ENCODE measurements at regions not wholly inside any gene's neighbourhood (a gene's known extent, or its start where the extent isn't known, plus 50 kb on each side); places are given as distances from the start of the nearest gene placed in this dataset.

DNA sequence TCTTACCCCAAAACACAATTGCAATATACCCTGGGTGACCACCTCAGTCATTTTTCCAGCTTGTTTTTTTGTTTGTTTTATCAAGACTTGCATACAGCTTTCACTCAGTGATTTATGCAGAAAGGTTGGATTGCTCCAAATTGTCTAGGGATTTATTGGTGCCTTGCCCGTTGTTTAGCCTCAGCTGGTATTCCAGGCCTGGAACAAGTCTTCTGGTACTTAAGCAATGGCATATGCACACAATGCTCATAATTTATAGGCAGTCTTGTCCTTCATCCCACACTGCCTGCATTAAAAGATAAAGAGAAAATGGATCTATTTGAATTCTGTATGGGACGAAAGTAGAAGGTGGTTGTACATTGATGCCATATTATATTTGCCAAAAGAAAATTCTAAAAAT is 392.5 kb downstream of the ADAMTS20 start:
- intact Hi-C loops (cut with micrococcal nuclease) = no loop called here
- Histone ChIP-seq H3K27ac (ENCODE audit: insufficient read depth, low read depth, low read length) (no peak overlapping the region), H3K36me3 (ENCODE audit: control insufficient read depth in 2 of 2, extremely low read depth in 1 of 2, insufficient read depth in 2 of 2, low read length in 2 of 2) (no peaks in the 10 kb centered on the region), H3K4me1 (ENCODE audit: control insufficient read depth, extremely low read depth, insufficient read depth, low read length) (no peaks in the 10 kb centered on the region), H3K4me2 (ENCODE audit: insufficient read depth, low read length) (no peak overlapping the region), H3K9me3 (replicated peaks; ENCODE audit: control insufficient read depth, insufficient read depth, low read length) (no peaks in the 10 kb centered on the region), H3K79me2 (ENCODE audit: control insufficient read depth, insufficient read depth, low read length) (no peaks in the 10 kb centered on the region), H3K9ac (replicated peaks; ENCODE audit: extremely low read depth, insufficient read depth, low read length) (no peak overlapping the region), H3K4me3 (replicated peaks in 1 of 3; ENCODE audit: insufficient read depth in 1 of 3, low read depth in 1 of 3, low read length in 3 of 3) (no peak overlapping the region), H2AFZ (ENCODE audit: low read depth, low read length) (no peak overlapping the region), H4K20me1 (replicated peaks; ENCODE audit: control insufficient read depth, extremely low read depth, insufficient read depth, low read length) (no peaks in the 10 kb centered on the region), H3K27me3 (ENCODE audit: control insufficient read depth in 2 of 2, insufficient read depth in 2 of 2, low read length in 2 of 2) (no peaks in the 10 kb centered on the region), H3K9me1 (replicated peaks; ENCODE audit: control insufficient read depth, extremely low read depth, insufficient read depth, low read length) (no peaks in the 10 kb centered on the region)
- dilution Hi-C loops (cut with MboI; ENCODE audit: extremely low pct_ligation_motif_present, low sequenced_read_pairs) = no loop called here
- FAIRE-seq (no peak), DNase-seq (ENCODE audit: low read depth, low spot score) (no peak)
- no TSS peak for BruUV-seq (replicated peaks)
- CTCF ChIA-PET = no interaction called here
- no peak for TF ChIP-seq MAX (IDR thresholded peaks at IDR 0.05; ENCODE audit: insufficient read depth, insufficient read length)
- TF ChIP-seq GATA2 (IDR thresholded peaks at IDR 0.05; ENCODE audit: insufficient read depth, insufficient read length, low read depth, low read length) = no peak
- no peak for TF ChIP-seq MYC (IDR thresholded peaks at IDR 0.05; ENCODE audit: low read depth, low read length)
- TF ChIP-seq EZH2 (IDR thresholded peaks at IDR 0.05; ENCODE audit: borderline replicate concordance, low read depth, low read length, severe bottlenecking) = no peak
- TF ChIP-seq POLR2AphosphoS5 (IDR thresholded peaks at IDR 0.05; ENCODE audit: insufficient read depth, low read depth, low read length) = no peak
- TF ChIP-seq FOS (IDR thresholded peaks at IDR 0.05; ENCODE audit: borderline replicate concordance, insufficient read depth, low read length) = no peak
- TF ChIP-seq JUN (IDR thresholded peaks at IDR 0.05; ENCODE audit: borderline replicate concordance, insufficient read depth, insufficient read length, low read depth) = no peak
- POLR2A ChIA-PET = no interaction called here

GRCh38 chr12:43158126-43158525 is 393.9 kb downstream of the ADAMTS20 start:
- Histone ChIP-seq H4K20me1 (replicated peaks; ENCODE audit: control insufficient read depth, extremely low read depth, insufficient read depth, low read length) (no peaks in the 10 kb centered on the region), H3K27me3 (ENCODE audit: control insufficient read depth in 2 of 2, insufficient read depth in 2 of 2, low read length in 2 of 2) (no peaks in the 10 kb centered on the region), H3K79me2 (ENCODE audit: control insufficient read depth, insufficient read depth, low read length) (no peaks in the 10 kb centered on the region), H2AFZ (ENCODE audit: low read depth, low read length) (no peak overlapping the region), H3K4me2 (ENCODE audit: insufficient read depth, low read length) (no peak overlapping the region), H3K9ac (replicated peaks; ENCODE audit: extremely low read depth, insufficient read depth, low read length) (no peak overlapping the region), H3K9me1 (replicated peaks; ENCODE audit: control insufficient read depth, extremely low read depth, insufficient read depth, low read length) (no peaks in the 10 kb centered on the region), H3K27ac (ENCODE audit: insufficient read depth, low read depth, low read length) (no peak overlapping the region), H3K4me1 (ENCODE audit: control insufficient read depth, extremely low read depth, insufficient read depth, low read length) (no peaks in the 10 kb centered on the region), H3K9me3 (replicated peaks; ENCODE audit: control insufficient read depth, insufficient read depth, low read length) (no peaks in the 10 kb centered on the region), H3K36me3 (ENCODE audit: control insufficient read depth in 2 of 2, extremely low read depth in 1 of 2, insufficient read depth in 2 of 2, low read length in 2 of 2) (no peaks in the 10 kb centered on the region), H3K4me3 (replicated peaks in 1 of 3; ENCODE audit: insufficient read depth in 1 of 3, low read depth in 1 of 3, low read length in 3 of 3) (no peak overlapping the region)
- DNase-seq (ENCODE audit: low read depth, low spot score) = no peak
- CTCF ChIA-PET = no interaction called here
- TF ChIP-seq MAX (IDR thresholded peaks at IDR 0.05; ENCODE audit: insufficient read depth, insufficient read length) = no peak
- no peak for TF ChIP-seq POLR2AphosphoS5 (IDR thresholded peaks at IDR 0.05; ENCODE audit: insufficient read depth, low read depth, low read length)
- no peak for TF ChIP-seq EZH2 (IDR thresholded peaks at IDR 0.05; ENCODE audit: borderline replicate concordance, low read depth, low read length, severe bottlenecking)
- no peak for TF ChIP-seq FOS (IDR thresholded peaks at IDR 0.05; ENCODE audit: borderline replicate concordance, insufficient read depth, low read length)
- TF ChIP-seq, protein P1, sequence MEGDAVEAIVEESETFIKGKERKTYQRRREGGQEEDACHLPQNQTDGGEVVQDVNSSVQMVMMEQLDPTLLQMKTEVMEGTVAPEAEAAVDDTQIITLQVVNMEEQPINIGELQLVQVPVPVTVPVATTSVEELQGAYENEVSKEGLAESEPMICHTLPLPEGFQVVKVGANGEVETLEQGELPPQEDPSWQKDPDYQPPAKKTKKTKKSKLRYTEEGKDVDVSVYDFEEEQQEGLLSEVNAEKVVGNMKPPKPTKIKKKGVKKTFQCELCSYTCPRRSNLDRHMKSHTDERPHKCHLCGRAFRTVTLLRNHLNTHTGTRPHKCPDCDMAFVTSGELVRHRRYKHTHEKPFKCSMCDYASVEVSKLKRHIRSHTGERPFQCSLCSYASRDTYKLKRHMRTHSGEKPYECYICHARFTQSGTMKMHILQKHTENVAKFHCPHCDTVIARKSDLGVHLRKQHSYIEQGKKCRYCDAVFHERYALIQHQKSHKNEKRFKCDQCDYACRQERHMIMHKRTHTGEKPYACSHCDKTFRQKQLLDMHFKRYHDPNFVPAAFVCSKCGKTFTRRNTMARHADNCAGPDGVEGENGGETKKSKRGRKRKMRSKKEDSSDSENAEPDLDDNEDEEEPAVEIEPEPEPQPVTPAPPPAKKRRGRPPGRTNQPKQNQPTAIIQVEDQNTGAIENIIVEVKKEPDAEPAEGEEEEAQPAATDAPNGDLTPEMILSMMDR (IDR thresholded peaks at IDR 0.05; ENCODE audit: extremely low read depth in 1 of 2, insufficient read depth in 1 of 2, low read depth in 1 of 2, low read length in 2 of 2) = no peak
- TF ChIP-seq MYC (IDR thresholded peaks at IDR 0.05; ENCODE audit: low read depth, low read length) = no peak
- intact Hi-C loops (cut with micrococcal nuclease) = no loop called here
- dilution Hi-C loops (cut with MboI; ENCODE audit: extremely low pct_ligation_motif_present, low sequenced_read_pairs) = no loop called here
- FAIRE-seq = no peak
- BruUV-seq (replicated peaks) = no TSS peak
- POLR2A ChIA-PET = no interaction called here

Measured in endothelial cell of umbilical vein (primary cell).